K562 (cell line): ENCODE measurements at regions not wholly inside any gene's neighbourhood (a gene's known extent, or its start where the extent isn't known, plus 50 kb on each side); places are given as distances from the start of the nearest gene placed in this dataset.

Experiments
- ATAC-seq: fragments of 200-7000 bp; cut with Tn5 transposase; 3 replicates; pipeline ENCODE4 v1.9.1; 2020; ENCODE audit warnings: moderate library complexity
- BruUV-seq: library from RNA; stranded (reverse); fragments of 400-500 nt; replicated peaks from 2 replicates; lab custom pipeline; 2021; lab: Mats Ljungman, UMichigan
- CTCF ChIA-PET: fragments of 300-600 bp; formaldehyde crosslinking; extraction: SDS; loops from one replicate; lab custom pipeline; 2021; ENCODE audit warnings: low intra/inter-chr PET ratio; lab: Yijun Ruan, JAX
- POLR2A ChIA-PET: fragments of 300-600, 350-650 bp; sonication (Branson Sonifier 250); formaldehyde crosslinking; extraction: SDS; loops from one replicate; lab custom pipeline; 2021; ENCODE audit warnings: antibody characterized with exemption, inconsistent platforms; lab: Yijun Ruan, JAX
- DNase-seq, 4 experiments: peaks; one replicate each; pipeline versions ENCODE4 v3.0.0 to v3.0.0-alpha.2; 2011 to 2018; ENCODE audit warnings: low spot score in 3 of 4, mixed read lengths in 3 of 4; ENCODE audit errors: extremely low read depth in 1 of 4
- FAIRE-seq: peaks from 2 replicates; lab custom pipeline; 2011; peaks lifted over from hg19 to GRCh38; lab: Jason Lieb, UNC
- H2AFZ ChIP-seq: 2 replicates; pipeline ENCODE4 v1.6.0; 2011; ENCODE audit warnings: low read depth, low read length, control low read depth, inconsistent platforms
- H3K27ac ChIP-seq: fragments of 200-600 bp; 3 replicates; pipeline ENCODE4 v1.8.0; 2011; ENCODE audit warnings: low read depth, mild to moderate bottlenecking, control low read depth, inconsistent platforms, low read length, moderate library complexity, mixed read lengths; ENCODE audit errors: extremely low read depth
- H3K27me3 ChIP-seq, 2 experiments: fragments of 300-600 bp in 1 of 2; 2 replicates in 1 of 2; 3 replicates in 1 of 2; pipeline versions ENCODE4 v1.6.0 to v1.8.0; 2011; ENCODE audit warnings: inconsistent platforms in 2 of 2, low read length in 2 of 2, mild to moderate bottlenecking in 1 of 2, mixed read lengths in 1 of 2, moderate library complexity in 1 of 2; ENCODE audit not compliant: control insufficient read depth in 2 of 2, insufficient read depth in 2 of 2
- H3K36me3 ChIP-seq: fragments of 300-600 bp; 3 replicates; pipeline ENCODE4 v1.8.0; 2011; ENCODE audit warnings: mild to moderate bottlenecking, low read length, inconsistent platforms; ENCODE audit not compliant: control insufficient read depth, insufficient read depth
- H3K4me1 ChIP-seq, 2 experiments: fragments of 200-600 bp in 1 of 2; replicated peaks in 1 of 2; 2 replicates in 1 of 2; 3 replicates in 1 of 2; pipeline versions ENCODE4 v1.5.1 to v1.8.0; 2011; ENCODE audit warnings: inconsistent platforms in 2 of 2, low read length in 2 of 2, mild to moderate bottlenecking in 1 of 2, mixed read lengths in 1 of 2, moderate library complexity in 1 of 2; ENCODE audit not compliant: control insufficient read depth in 2 of 2, insufficient read depth in 2 of 2
- H3K4me2 ChIP-seq: 2 replicates; pipeline ENCODE4 v1.6.1; 2011; ENCODE audit warnings: low read length, control low read depth, inconsistent platforms, mixed read lengths; ENCODE audit not compliant: insufficient read depth
- H3K4me3 ChIP-seq: fragments of 200-600 bp; sonication (generic), shearing (Covaris generic); 2 replicates; pipeline ENCODE4 v1.5.1; 2016; ENCODE audit warnings: control low read depth, inconsistent platforms
- H3K79me2 ChIP-seq: fragments of 200-600 bp; 3 replicates; pipeline ENCODE4 v1.8.0; 2011; ENCODE audit warnings: low read length, inconsistent platforms; ENCODE audit not compliant: control insufficient read depth, insufficient read depth
- H3K9ac ChIP-seq, 2 experiments: 2 replicates each; pipeline versions ENCODE4 v1.6.0 to v1.6.1; 2011; ENCODE audit warnings: low read depth in 2 of 2, low read length in 2 of 2, control low read depth in 1 of 2, inconsistent platforms in 1 of 2, mild to moderate bottlenecking in 1 of 2, mixed read lengths in 1 of 2; ENCODE audit not compliant: insufficient read depth in 1 of 2
- H3K9me1 ChIP-seq: one replicate; pipeline ENCODE4 v1.6.0; 2011; ENCODE audit warnings: inconsistent platforms, mild to moderate bottlenecking, low read length, moderate library complexity; ENCODE audit not compliant: control insufficient read depth, insufficient read depth
- H3K9me3 ChIP-seq: replicated peaks from 2 replicates; pipeline ENCODE4 v1.5.1; 2011; ENCODE audit warnings: low read depth, low read length, inconsistent platforms; ENCODE audit not compliant: control insufficient read depth, insufficient read depth
- H4K20me1 ChIP-seq: replicated peaks from 2 replicates; pipeline ENCODE4 v1.6.1; 2011; ENCODE audit warnings: low read length, inconsistent platforms, mixed read lengths; ENCODE audit not compliant: control insufficient read depth, insufficient read depth
- BRD9 ChIP-seq: fragments of 450-650 bp; IDR thresholded peaks from 2 replicates; pipeline ENCODE4 v1.6.1; 2018; ENCODE audit warnings: low read depth; ENCODE audit not compliant: partially characterized antibody
- EWSR1 ChIP-seq: fragments of 450-650 bp; IDR thresholded peaks from 2 replicates; pipeline ENCODE4 v1.6.1; 2018; ENCODE audit warnings: borderline replicate concordance, mild to moderate bottlenecking, low read depth, moderate library complexity; ENCODE audit not compliant: partially characterized antibody
- GABPB1 ChIP-seq: sonication (generic); formaldehyde crosslinking; IDR thresholded peaks from 2 replicates; pipeline ENCODE4 v1.8.0; 2022; ENCODE audit warnings: mild to moderate bottlenecking, missing genetic modification reagents
- JUNB ChIP-seq: fragments of 450-650 bp; formaldehyde crosslinking; conservative IDR thresholded peaks from 2 replicates; pipeline ENCODE4 v1.4.0; 2020; ENCODE audit warnings: mild to moderate bottlenecking
- MCM3 ChIP-seq: fragments of 450-650 bp; IDR thresholded peaks from 2 replicates; pipeline ENCODE4 v1.6.1; 2016
- NR3C1 ChIP-seq: sonication (generic); formaldehyde crosslinking; IDR thresholded peaks from 2 replicates; pipeline ENCODE4 v1.8.1; 2022; ENCODE audit warnings: missing genetic modification reagents
- PHB ChIP-seq: fragments of 250-450 bp; sonication (Bioruptor Pico); IDR thresholded peaks from 2 replicates; pipeline ENCODE4 v1.5.0; 2021
- PHF8 ChIP-seq: fragments of 200-600 bp; sonication (generic); IDR thresholded peaks from 2 replicates; pipeline ENCODE4 v1.6.1; 2012; ENCODE audit warnings: mixed run types, mild to moderate bottlenecking, inconsistent platforms, low read length, moderate library complexity, borderline replicate concordance
- RFX1 ChIP-seq: fragments of 450-650 bp; IDR thresholded peaks from 2 replicates; pipeline ENCODE4 v1.6.1; 2016; ENCODE audit warnings: mild to moderate bottlenecking, moderate library complexity
- TFAM ChIP-seq: fragments of 250-450 bp; sonication (Bioruptor Pico); conservative IDR thresholded peaks from 2 replicates; pipeline ENCODE4 v1.5.0; 2021; ENCODE audit warnings: mild to moderate bottlenecking, moderate library complexity
- ZNF785 ChIP-seq: fragments of 250-450 bp; sonication (Bioruptor Pico); IDR thresholded peaks from 2 replicates; pipeline ENCODE4 v1.4.0; 2020; ENCODE audit warnings: mild to moderate bottlenecking
- WGBS: fragments of 100-300 bp; shearing (Covaris generic); methylation state at CpG from one replicate; pipeline ENCODE4 v1.1.6; 2016; ENCODE audit warnings: low coverage, mixed read lengths; ENCODE audit not compliant: insufficient coverage; ENCODE audit errors: missing lambda C conversion rate; 5-methylcytosine and 5-hydroxymethylcytosine counted together
- in situ Hi-C: fragments of 300-500 bp; cut with MboI; formaldehyde crosslinking; loops from 4 replicates; pipeline ENCODE4 v1.15.0; 2018; ENCODE audit warnings: inconsistent platforms, mixed read lengths
- intact Hi-C: fragments of 100-400 bp; cut with micrococcal nuclease; formaldehyde crosslinking; loops from 2 replicates; pipeline ENCODE4 v1.14.2; 2022
- TF ChIP-seq, protein P1 (sequence below): fragments of 250-450 bp; sonication (Bioruptor Pico); IDR thresholded peaks from 2 replicates; pipeline ENCODE4 v1.5.0; 2021

DNA sequence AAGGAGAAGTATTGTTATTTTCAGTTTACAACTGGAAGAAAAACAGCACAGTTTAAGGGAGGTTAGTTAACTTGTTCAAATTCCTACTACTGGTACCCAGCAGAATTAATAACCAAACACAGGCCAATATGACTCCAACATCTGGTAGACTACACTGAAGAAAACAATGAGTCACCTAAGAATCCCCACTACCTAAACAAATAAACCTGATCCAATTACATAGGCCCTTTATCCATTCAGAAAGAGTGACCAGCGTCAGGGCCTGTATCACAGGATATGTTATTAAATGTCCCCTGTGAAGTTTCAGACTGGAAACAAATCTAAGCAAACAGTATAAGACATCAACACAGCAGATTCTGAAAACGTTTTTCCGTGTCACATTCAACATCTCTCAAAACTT, 492.5 kb upstream of the INTU start:
- H3K9me1 ChIP-seq: no peaks in the 10 kb centered on the region
- no peaks in the 10 kb centered on the region for H3K36me3 ChIP-seq
- FAIRE-seq (no peak), ATAC-seq (no peak), DNase-seq (no peak)
- ChIA-PET CTCF (no interaction called here), POLR2A (no interaction called here)
- intact Hi-C loops (no loop called here), in situ Hi-C loops (no loop called here)
- no peaks in the 10 kb centered on the region for H3K4me1 ChIP-seq
- H3K9ac ChIP-seq: no peak overlapping the region
- H3K4me2 ChIP-seq: no peak overlapping the region
- no TSS peak for BruUV-seq
- H3K27me3 ChIP-seq: no peaks in the 10 kb centered on the region
- H3K27ac ChIP-seq: no peak overlapping the region
- no peak overlapping the region for H3K4me3 ChIP-seq
- 17% methylated on average over 3 of the region's 3 CpGs for WGBS
- H2AFZ ChIP-seq: no peak overlapping the region; the same call in 1 of the 2 replicates
- H4K20me1 ChIP-seq: no peaks in the 10 kb centered on the region
- TF ChIP-seq PHB: no peak
- TF ChIP-seq, protein P1, sequence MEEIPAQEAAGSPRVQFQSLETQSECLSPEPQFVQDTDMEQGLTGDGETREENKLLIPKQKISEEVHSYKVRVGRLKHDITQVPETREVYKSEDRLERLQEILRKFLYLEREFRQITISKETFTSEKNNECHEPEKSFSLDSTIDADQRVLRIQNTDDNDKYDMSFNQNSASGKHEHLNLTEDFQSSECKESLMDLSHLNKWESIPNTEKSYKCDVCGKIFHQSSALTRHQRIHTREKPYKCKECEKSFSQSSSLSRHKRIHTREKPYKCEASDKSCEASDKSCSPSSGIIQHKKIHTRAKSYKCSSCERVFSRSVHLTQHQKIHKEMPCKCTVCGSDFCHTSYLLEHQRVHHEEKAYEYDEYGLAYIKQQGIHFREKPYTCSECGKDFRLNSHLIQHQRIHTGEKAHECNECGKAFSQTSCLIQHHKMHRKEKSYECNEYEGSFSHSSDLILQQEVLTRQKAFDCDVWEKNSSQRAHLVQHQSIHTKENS (CRISPR knock-in tag): no peak
- no peak for TF ChIP-seq GABPB1
- TF ChIP-seq PHF8: no peak
- TF ChIP-seq JUNB (CRISPR knock-in tag): no peak
- no peak for TF ChIP-seq EWSR1
- TF ChIP-seq NR3C1: no peak
- no peak for TF ChIP-seq TFAM (CRISPR knock-in tag)
- TF ChIP-seq MCM3: no peak
- TF ChIP-seq RFX1: no peak
- TF ChIP-seq ZNF785: no peak
- no peak for TF ChIP-seq BRD9
- H3K79me2 ChIP-seq: no peaks in the 10 kb centered on the region
- H3K9me3 ChIP-seq: no peaks in the 10 kb centered on the region
